A673 (cell line): ENCODE measurements at regions not wholly inside any gene's neighbourhood (a gene's known extent, or its start where the extent isn't known, plus 50 kb on each side); places are given as distances from the start of the nearest gene placed in this dataset.

Experiments
- CTCF ChIP-seq: fragments of 300-800, 200-600 bp; sonication (generic); conservative IDR thresholded peaks from 2 replicates; pipeline ENCODE4 v1.5.1; 2017; ENCODE audit warnings: low read depth, mild to moderate bottlenecking, antibody characterized with exemption, low read length, moderate library complexity, mixed read lengths
- EZH2 ChIP-seq: fragments of 200-600 bp; sonication (generic); IDR thresholded peaks from 2 replicates; pipeline ENCODE4 v1.6.1; 2017; ENCODE audit warnings: borderline replicate concordance, low read depth, mild to moderate bottlenecking, mixed read lengths, antibody characterized with exemption, low read length; ENCODE audit not compliant: poor library complexity, severe bottlenecking

- TF ChIP-seq CTCF (no peak), EZH2 (no peak)
Observed at GRCh38 chr19:30671367-30671619, 299.1 kb downstream of the ZNF536 start.
